Activated T-cell treated with anti-CD3 and anti-CD28 coated beads, Interleukin-2, amount 50 U/mL, for 1 hour (primary cell): ENCODE measurements at regions not wholly inside any gene's neighbourhood (a gene's known extent, or its start where the extent isn't known, plus 50 kb on each side); places are given as distances from the start of the nearest gene placed in this dataset.

Source experiments
- DNase-seq: peaks from one replicate; pipeline ENCODE4 v3.0.0-alpha.2; 2020

DNA sequence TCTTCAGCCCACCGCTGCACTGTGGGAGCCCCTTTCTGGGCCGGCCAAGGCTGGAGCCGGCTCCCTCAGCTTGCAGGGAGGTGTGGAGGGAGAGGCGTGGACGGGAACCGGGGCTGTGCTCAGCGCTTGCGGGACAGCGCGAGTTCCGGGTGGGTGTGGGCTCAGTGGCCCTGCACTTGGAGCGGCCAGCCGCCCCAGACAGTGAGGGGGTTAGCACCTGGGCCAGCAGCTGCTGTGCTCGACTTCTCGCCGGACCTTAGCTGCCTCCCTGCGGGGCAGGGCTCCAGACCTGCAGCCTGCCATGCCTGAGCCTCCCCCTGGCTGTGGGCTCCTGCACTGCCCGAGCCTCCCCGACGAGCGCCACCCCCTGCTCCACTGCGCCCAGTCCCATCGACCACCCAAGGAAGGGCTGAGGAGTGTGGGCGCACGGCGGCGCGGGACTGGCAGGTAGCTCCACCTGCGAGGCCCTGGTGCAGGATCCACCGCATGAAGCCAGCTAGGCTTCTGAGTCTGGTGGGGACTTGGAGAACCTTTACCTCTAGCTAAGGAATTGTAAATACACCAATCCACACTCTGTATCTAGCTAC is 92.9 kb upstream of the MAST4 start:
- no peak for DNase-seq

DNA sequence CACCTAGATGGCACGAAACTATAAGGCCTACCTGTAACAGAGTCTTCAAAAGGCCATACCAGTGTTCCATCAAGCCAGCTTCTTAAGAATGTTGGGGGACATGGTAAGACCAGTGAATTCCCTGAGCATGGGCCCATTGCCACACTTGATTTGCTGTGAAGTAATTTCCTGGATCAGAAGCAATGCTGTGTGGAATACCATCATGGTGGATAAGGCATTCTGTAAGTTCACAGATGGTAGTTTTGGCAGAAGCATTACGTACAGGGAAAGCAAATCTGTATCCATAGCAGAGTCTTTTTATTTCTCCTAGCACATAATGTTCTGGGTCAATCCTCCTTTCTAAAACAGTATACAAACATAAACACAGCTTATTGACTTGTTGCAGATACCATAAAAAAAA is 89.1 kb upstream of the MAST4 start:
- DNase-seq: no peak

DNA sequence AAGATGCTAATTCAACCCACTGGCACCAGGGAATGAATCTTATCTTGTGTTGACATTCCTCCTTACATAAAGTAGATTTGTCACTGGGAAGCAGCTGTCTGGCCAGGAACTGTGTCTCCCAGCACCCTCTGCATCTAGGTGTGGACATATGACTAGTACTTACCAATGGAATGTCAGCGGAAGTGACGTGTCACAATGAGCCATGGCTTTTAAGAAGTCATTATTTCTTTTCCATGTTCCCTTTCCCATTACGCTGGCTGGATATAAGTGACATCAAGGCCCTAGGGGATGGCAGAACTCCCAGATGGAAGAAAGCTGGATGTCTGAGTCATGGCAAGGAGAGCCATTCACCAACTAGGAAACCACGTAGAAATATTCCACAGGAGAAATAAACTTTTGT is 84.7 kb upstream of the MAST4 start:
- no peak for DNase-seq

DNA sequence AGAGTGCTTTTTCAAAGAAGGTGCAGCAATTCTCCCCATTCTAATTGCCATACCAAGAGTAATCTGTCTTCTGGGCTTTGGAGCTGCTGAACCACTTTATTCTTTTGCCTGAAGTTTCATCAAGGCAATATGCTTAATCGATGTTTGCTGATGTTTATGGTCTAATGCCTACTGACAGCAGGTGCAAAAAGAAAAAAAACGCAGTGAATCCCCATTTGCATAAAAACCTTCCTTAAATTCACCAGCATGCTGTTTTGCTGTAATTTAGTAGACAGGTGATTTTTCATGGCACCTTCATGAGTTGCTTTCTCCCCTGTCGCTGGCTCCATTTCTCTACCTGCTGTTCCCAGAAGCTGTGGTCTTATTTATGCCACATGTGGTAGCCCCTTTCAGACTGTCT is 83.1 kb upstream of the MAST4 start:
- DNase-seq: no peak

DNA sequence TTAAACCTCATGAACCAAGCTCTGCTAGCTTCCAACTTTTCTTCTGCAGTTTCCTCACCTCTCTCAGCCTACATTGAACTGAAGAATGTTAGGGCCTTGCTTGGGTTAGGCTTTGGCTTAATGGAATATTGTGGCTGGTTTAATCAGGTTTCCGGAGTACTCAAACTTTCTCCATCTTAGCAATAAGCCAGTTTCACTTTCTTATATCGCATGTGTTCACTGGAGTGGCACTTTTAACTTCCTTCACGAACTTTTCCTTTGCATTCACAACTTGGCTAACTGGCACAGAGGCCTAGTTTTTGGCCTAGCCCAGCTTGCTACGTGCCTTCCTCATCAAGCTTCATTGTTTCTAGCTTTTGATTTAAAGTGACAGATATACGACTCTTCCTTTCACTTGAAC is 81.0 kb upstream of the MAST4 start:
- DNase-seq: no peak

DNA sequence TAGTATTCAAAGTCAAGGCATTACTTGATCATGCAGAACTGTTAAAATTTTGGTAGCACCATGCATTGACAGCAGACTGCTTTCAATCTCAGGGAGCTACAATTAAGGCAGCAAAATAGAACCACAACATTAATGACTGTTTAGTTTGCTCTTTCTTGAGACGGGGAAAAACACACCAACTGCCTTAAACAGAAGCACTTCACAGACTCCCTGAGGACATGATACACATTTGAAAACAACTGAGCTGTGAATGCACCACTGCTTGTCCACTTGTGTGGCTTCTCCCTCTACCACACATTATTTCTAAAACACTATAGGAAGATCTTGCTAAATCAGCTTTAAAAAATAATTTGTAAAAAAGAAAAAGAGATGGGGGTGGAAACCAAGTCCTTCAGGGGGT is 79.6 kb upstream of the MAST4 start:
- DNase-seq: no peak

DNA sequence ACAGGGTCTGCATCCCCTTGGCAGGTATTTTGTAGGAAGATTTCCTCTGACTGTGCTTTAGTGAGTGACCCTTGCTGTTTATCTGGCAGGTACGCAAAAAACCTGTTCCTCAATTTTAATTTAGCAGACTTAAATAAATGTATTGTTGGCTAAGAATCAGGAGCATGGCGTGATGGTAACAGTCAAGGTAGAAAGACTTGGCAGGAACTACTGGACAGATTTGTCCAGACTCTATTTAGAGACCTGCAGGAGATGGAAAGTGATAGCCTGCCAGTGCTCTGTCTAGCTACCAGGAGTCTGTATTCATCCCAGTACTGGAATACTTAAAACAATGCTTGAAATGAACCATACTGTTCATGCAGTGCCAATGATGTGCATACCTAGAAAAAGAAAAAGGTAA is 78.8 kb upstream of the MAST4 start:
- DNase-seq: no peak

DNA sequence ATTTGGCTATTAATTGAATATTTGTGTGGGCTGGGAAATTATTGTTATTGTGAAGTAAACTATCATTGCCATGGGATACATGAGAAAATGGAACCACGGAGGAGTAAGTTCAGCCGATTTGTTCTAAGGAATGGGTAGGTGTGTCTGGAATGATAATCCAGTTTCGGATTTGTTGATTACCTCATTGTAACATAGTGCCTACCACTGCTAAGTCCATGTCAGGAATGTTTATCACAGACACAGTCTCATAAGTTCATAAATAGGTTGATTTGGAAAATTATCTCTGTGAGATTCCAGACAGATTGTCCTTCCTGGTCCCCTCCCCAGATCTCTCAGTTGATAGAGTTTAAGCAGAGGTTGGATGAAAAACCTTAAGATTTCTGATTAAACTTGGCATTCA is 78.1 kb upstream of the MAST4 start:
- DNase-seq: no peak

DNA sequence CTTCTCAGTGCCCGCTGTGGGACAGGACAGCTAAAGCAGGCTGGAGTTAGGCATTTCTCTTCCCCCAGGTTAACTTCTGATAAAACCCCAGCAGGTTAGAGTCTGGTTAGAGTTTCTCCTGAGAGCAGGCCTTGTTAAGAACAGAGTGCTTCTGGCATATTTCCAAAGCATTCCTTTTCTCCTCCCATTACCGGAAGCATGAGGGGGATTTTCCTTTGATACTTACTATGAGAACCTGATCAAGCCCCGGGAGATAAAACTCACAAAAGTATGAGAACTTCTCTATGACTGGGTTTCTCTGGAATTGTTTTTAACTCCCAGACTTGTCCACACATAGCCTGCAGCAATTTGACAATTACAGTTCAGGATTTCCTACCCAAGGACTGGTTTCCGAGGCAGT is 77.4 kb upstream of the MAST4 start:
- no peak for DNase-seq

DNA sequence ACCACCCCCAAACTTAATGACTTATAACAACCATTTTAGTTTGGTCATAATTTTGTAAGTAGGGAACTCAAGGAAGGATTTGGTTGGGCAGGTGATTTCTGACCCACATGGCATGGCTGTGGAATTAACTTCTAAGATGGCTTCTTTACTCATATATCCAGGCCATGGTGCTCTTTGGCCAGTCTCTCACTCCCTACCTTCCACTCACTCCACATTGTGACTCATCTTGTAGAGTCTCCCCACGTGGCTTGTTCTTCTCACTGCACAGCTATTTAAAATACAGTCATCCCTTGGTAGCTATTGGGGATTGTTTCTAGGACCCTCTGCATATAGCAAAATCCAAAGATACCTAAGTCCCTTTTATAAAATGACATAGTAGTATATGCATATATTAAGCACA is 76.6 kb upstream of the MAST4 start:
- no peak for DNase-seq

DNA sequence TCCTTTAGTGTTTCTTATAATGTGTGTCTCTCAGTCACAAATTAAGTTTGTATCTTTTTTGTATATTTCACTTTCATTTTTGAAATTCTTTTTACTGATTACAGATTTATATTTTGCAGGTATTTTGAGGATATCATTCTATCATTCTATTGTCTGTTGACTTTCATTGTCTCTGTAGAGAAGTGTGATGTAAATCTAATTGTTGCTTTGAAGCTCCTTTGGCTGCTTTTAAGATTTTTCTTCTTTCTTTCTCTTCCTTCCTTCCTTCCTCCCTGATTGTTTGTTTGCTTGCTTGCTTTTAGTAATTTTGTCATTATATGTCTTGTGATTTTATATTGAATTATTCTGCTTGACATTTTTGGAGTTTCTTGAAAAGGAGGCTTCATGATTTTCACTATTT is 75.3 kb upstream of the MAST4 start:
- DNase-seq: no peak

DNA sequence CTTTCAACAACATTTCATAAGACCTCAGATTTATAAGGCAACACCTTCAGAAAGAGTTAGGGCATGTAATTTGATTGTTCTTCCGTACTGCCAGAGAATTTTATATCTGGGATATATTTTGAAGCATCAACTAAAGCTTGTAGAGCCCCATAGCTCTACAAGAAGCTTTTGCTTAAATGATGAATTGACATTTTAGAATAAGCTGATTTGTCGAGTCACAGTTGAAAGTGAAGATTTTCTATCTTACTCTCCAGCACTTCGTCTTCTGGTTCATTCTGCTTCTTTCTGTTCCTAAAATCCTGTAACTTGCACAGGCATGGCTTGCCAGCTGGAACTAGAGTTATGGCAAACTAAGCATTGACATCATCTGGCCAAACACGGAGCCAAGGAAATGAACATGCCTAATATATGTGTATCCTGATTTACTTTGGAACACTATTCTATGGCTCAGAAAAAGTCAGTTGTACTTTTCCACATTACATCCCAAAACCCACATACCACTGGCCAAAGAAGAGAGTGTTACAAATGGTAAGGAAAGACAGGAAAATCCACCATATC is 68.6 kb upstream of the MAST4 start:
- no peak for DNase-seq

DNA sequence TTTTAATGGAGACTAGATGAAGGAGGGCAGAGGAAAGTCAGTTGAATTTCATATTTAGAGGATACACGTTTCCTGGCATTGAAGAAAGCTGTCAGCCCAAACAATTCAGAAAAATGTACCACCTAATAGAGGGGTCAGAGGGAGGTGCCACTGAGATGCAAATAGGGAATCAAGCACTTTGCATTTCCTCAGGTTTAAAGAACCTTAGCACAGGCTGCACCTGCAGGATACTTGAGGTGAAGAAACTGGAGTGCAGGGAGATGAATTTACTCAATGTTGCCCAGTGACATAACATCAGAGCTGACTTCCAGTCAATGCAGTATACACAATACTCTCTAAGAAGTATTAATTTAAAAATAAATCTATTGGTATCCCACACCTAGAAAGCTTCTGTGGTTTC is 67.0 kb upstream of the MAST4 start:
- DNase-seq: no peak

DNA sequence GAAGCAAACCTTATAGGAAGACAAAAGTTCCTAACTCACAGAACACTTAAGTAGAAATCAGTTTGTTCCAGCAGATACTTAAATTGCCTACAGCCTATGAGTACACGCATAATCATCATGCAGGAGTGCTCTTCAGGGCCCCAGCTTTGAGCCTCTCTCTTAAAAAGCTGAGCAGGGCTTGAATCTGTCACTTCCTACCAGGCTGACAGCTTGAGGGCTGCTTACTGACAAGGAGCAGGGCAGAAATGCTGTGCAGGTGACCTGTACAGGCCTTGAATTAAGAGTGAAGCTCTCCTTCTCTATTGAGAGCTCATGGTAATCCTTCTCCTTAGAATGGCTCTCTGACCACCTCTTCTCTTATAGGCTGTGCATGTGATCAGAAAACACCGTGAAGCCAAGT is 66.5 kb upstream of the MAST4 start:
- no peak for DNase-seq

DNA sequence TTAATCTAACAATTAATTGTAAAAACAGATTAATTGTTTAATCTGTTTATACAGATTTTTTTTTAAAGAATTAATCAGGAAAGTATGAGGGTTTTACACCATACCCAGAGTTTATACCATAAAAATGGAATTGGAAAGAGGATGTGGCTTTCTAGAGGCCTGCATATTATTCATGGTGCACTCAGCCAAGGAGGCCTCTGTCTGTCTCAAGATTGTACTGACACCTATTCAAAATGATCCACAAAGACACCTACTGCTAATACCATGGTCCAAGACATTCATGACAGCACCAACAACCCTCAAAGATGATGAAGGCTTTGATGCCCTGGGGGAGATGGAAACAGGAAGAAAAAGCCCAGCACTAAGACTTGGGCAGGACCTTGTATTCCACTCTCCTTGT is 58.1 kb upstream of the MAST4 start:
- no peak for DNase-seq

DNA sequence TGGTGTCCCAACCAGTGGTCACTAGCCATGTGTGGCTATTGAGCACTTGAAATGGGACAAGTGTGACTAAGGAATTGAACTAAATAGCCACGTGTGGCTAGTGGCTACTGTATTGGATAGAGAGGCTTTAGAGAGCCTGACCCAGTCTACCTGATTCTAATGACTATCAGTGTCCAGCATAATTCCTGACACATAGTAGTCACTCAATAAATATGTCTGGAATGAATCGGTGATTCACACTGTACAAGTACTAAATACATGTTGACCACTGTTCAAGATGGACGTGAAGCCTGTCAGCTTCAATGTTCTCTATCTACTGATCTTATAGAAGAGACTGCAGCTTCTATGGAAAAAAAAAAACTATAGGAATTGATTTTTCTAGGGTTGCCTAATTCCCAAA is 57.7 kb upstream of the MAST4 start:
- DNase-seq: no peak

DNA sequence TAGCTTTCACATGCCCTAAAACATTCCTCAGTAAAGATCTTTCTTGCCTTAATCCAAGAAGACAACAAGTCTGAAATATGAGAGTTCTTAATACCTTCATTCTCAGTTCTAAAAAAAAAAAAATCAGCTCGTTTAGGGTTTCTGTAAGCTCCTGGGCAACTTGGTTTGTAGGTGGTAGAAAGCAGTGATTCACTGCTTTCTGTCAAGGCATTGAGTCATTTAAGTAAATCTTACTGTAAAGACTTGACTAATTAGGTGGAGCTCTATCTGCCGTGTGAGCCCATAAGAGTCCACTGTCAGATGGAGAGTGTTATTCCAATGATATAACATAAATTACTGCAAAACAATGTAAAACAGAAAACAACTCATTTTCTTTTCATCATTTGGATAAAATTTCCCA is 56.1 kb upstream of the MAST4 start:
- no peak for DNase-seq

DNA sequence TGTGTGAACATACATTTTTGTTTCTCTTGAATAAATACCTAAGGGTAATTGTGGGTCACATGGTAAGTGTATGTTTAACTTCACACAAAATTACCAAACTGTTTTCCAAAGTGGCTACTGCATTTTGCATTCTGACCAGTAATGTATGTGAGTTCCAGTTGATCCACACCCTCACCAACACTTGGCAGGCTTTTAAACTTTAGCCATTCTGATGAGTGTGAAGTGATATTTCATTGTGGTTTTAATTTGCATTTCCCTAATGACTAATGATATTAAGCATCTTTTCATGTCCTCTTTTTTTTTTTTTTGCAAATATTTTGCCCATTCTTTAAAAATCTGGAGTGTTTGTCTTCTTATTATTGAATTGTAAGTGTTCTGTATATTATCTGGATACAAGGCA is 53.5 kb upstream of the MAST4 start:
- no peak for DNase-seq
